Peyer's patch (tissue), 4 donors: ENCODE measurements at regions not wholly inside any gene's neighbourhood (a gene's known extent, or its start where the extent isn't known, plus 50 kb on each side); places are given as distances from the start of the nearest gene placed in this dataset.

Experiments
- DNase-seq, 3 donors: peaks; one replicate each; pipeline ENCODE4 v3.0.0-alpha.2; 2017 to 2019
- H3K27ac ChIP-seq, 4 donors: fragments of 200-600 bp; sonication (generic); one replicate each; pipeline ENCODE4 v1.5.1; 2016 to 2019
- H3K27me3 ChIP-seq, 2 donors: fragments of 200-600 bp; sonication (generic); one replicate each; pipeline ENCODE4 v1.5.1; 2019
- H3K36me3 ChIP-seq, 3 donors: fragments of 200-600 bp; sonication (generic); one replicate each; pipeline ENCODE4 v1.5.1; 2016 to 2019
- H3K4me1 ChIP-seq, 4 donors: fragments of 200-600 bp; sonication (generic); one replicate each; pipeline ENCODE4 v1.5.1; 2016 to 2019
- H3K4me3 ChIP-seq, 4 donors: fragments of 200-600 bp; sonication (generic); 1 replicate in 3 of 4; 2 replicates in 1 of 4; pipeline ENCODE4 v1.5.1; 2016 to 2019; ENCODE audit warnings: mild to moderate bottlenecking in 1 of 4
- H3K9me3 ChIP-seq, 4 donors: fragments of 200-600 bp; sonication (generic); one replicate each; pipeline ENCODE4 v1.5.1; 2016 to 2019; ENCODE audit warnings: mild to moderate bottlenecking in 1 of 4
- CTCF ChIP-seq, 6 experiments: fragments of 450-650 bp in 4 of 6; fragments of 200-600 bp in 2 of 6; sonication (generic) in 1 of 6; IDR thresholded peaks; one replicate each; pipeline ENCODE4 v1.5.1; 2017 to 2019; ENCODE audit warnings: antibody characterized with exemption in 6 of 6, mild to moderate bottlenecking in 3 of 6, moderate library complexity in 1 of 6
- POLR2A ChIP-seq, 2 donors: fragments of 450-650 bp; IDR thresholded peaks; one replicate each; pipeline ENCODE4 v1.5.1; 2017; ENCODE audit warnings: antibody characterized with exemption in 2 of 2, mild to moderate bottlenecking in 2 of 2, moderate library complexity in 2 of 2

DNA sequence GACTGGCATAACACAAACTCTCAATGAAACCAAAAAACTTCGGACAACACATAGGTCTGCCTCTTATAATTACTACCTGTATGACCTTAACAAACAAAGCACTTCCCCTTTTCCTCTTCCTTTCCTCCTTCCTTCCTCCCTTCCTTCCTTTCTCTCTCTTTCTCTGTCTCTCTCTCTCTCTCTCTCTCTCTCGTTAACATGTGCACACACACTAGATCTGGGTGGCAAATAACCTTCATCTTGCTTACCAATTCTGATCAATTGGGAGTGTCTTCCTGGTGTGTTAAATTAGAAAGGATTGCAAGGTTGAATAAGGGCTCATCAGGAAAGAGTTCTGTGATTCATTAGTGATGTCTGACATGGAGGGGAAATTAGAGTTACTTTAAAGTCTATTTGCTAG is 307.8 kb upstream of the PRKD1 start:
- H3K9me3 ChIP-seq = no peaks in the 10 kb centered on the region
- TF ChIP-seq CTCF (IDR thresholded peaks at IDR 0.05) = no peak
- TF ChIP-seq POLR2A (IDR thresholded peaks at IDR 0.05) = no peak
- H3K27ac ChIP-seq = no peak overlapping the region
- H3K36me3 ChIP-seq = no peaks in the 10 kb centered on the region
- H3K4me3 ChIP-seq = no peak overlapping the region
- no peaks in the 10 kb centered on the region for H3K27me3 ChIP-seq
- no peaks in the 10 kb centered on the region for H3K4me1 ChIP-seq
- DNase-seq = no peak

- no peaks in the 10 kb centered on the region for H3K9me3 ChIP-seq
- H3K27me3 ChIP-seq = no peaks in the 10 kb centered on the region
- no peak overlapping the region for H3K27ac ChIP-seq
- H3K4me1 ChIP-seq = no peaks in the 10 kb centered on the region
- no peak for TF ChIP-seq CTCF (IDR thresholded peaks at IDR 0.05)
- no peak for TF ChIP-seq POLR2A (IDR thresholded peaks at IDR 0.05)
- H3K36me3 ChIP-seq = no peaks in the 10 kb centered on the region
- H3K4me3 ChIP-seq = no peak overlapping the region
- no peak for DNase-seq
Measured at GRCh38 chr14:30238936-30239335, 311.3 kb upstream of the PRKD1 start.

DNA sequence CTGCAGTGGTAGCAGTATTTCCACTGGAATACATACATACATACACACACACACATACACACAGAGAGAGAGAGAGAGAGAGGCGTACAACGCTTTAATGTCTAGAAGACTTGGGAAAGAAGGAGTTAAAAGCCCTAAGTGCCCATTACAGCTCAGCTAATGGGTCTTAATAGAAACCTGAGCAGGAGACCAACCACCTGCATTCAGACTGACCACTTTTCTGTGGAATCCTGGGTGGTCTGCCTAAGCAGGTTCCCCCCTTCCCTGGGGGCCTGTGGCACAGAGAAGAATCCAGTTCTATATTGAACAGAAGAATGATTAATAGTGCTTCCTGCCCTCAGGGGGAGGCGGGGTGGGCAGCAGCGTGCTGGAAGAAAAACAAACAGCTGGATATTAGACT is 312.4 kb upstream of the PRKD1 start:
- DNase-seq = no peak
- TF ChIP-seq POLR2A (IDR thresholded peaks at IDR 0.05) (no peak), CTCF (IDR thresholded peaks at IDR 0.05) (no peak)
- Histone ChIP-seq H3K27ac (no peak overlapping the region), H3K4me1 (no peaks in the 10 kb centered on the region), H3K4me3 (no peak overlapping the region), H3K36me3 (no peaks in the 10 kb centered on the region), H3K27me3 (no peaks in the 10 kb centered on the region), H3K9me3 (no peaks in the 10 kb centered on the region)

DNA sequence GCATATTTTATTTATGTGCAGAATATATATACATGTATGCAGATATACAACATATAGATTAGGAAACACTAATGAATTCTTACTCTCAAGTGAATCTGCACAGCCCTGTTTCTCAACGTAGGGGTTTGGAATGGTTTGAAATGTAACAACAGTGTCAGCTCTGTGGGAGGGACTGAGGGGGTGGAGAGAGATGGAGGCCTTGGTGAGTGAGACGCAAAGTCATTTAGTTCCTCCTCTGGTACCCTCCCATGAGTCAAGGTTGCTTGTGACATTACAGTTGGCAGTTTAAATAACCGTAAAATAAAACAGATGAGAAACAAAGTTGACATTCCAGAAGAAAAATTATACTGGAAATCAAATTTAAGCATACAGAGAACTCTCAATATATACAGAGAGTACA is 313.0 kb upstream of the PRKD1 start:
- no peaks in the 10 kb centered on the region for H3K27me3 ChIP-seq
- H3K9me3 ChIP-seq = no peaks in the 10 kb centered on the region
- H3K36me3 ChIP-seq = no peaks in the 10 kb centered on the region
- TF ChIP-seq POLR2A (IDR thresholded peaks at IDR 0.05) = no peak
- DNase-seq = no peak
- no peaks in the 10 kb centered on the region for H3K4me1 ChIP-seq
- H3K27ac ChIP-seq = no peak overlapping the region
- no peak overlapping the region for H3K4me3 ChIP-seq

GRCh38 chr14:30242744-30243143 is 315.1 kb upstream of the PRKD1 start:
- no peaks in the 10 kb centered on the region for H3K9me3 ChIP-seq
- no peaks in the 10 kb centered on the region for H3K36me3 ChIP-seq
- H3K4me3 ChIP-seq = no peak overlapping the region
- no peaks in the 10 kb centered on the region for H3K4me1 ChIP-seq
- DNase-seq = no peak
- TF ChIP-seq CTCF (IDR thresholded peaks at IDR 0.05) (no peak), POLR2A (IDR thresholded peaks at IDR 0.05) (no peak)
- H3K27me3 ChIP-seq = no peaks in the 10 kb centered on the region
- H3K27ac ChIP-seq = no peak overlapping the region

DNA sequence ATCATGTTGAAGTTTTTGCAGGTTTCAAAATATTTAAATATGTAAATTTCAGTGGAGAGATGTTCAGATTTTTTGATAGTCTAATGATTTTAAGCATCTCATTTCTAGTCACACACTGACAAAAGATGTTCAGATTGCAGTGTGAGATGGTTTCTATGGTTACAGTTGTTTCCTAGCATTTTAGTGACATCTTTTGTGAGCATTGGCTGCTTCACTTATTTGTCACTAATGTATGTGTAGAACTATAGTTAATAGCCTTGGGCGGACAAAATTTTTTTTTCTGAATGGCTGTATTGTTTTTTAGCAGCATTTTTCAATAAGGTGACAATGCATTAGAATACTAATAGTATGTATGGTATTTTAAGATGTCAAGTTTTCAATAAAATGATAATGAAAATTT is 315.6 kb upstream of the PRKD1 start:
- TF ChIP-seq CTCF (IDR thresholded peaks at IDR 0.05) (no peak), POLR2A (IDR thresholded peaks at IDR 0.05) (no peak)
- no peak for DNase-seq
- no peaks in the 10 kb centered on the region for H3K36me3 ChIP-seq
- H3K4me3 ChIP-seq = no peak overlapping the region
- no peak overlapping the region for H3K27ac ChIP-seq
- no peaks in the 10 kb centered on the region for H3K9me3 ChIP-seq
- no peaks in the 10 kb centered on the region for H3K27me3 ChIP-seq
- no peaks in the 10 kb centered on the region for H3K4me1 ChIP-seq
